Activated CD4-positive, alpha-beta T cell treated with anti-CD3 and anti-CD28 coated beads, Interleukin-2, amount 10 ng/mL, durations not matched to agents 7 days and 5 days (primary cell): ENCODE measurements at regions not wholly inside any gene's neighbourhood (a gene's known extent, or its start where the extent isn't known, plus 50 kb on each side); places are given as distances from the start of the nearest gene placed in this dataset. TPM values are rescaled to one million over a fixed set of nuclear protein-coding genes. Genes with fewer than 3 reads are reported as not detected.

Experiments used
- CTCF ChIA-PET: fragments of 350-600 bp; sonication (Branson Sonifier 250); formaldehyde crosslinking; loops from one replicate; lab custom pipeline; 2021; ENCODE audit warnings: antibody characterized with exemption; lab: Charles Lee
- POLR2A ChIA-PET: fragments of 350-600 bp; sonication (Branson Sonifier 250); formaldehyde crosslinking; loops from one replicate; lab custom pipeline; 2021; ENCODE audit warnings: antibody characterized with exemption; lab: Charles Lee
- DNase-seq: peaks from one replicate; pipeline ENCODE4 v3.0.0-alpha.2; 2020
- H3K27ac Mint-ChIP-seq: one replicate; pipeline ENCODE4 v1.8.0; 2021; ENCODE audit warnings: mild to moderate bottlenecking, moderate library complexity, mixed read lengths
- H3K27me3 Mint-ChIP-seq: one replicate; pipeline ENCODE4 v1.8.0; 2021; ENCODE audit warnings: mixed read lengths
- H3K36me3 Mint-ChIP-seq: one replicate; pipeline ENCODE4 v1.8.0; 2021; ENCODE audit warnings: low read depth, mixed read lengths
- H3K4me1 Mint-ChIP-seq: one replicate; pipeline ENCODE4 v1.8.0; 2021; ENCODE audit warnings: mixed read lengths
- H3K4me3 Mint-ChIP-seq: one replicate; pipeline ENCODE4 v1.8.0; 2021; ENCODE audit warnings: mild to moderate bottlenecking, moderate library complexity, mixed read lengths
- H3K9me3 Mint-ChIP-seq: one replicate; pipeline ENCODE4 v1.8.0; 2021; ENCODE audit warnings: mixed read lengths
- microRNA-seq: library from miRNA; unstranded; fragments of <30 nt; microRNA quantifications from one replicate; pipeline ENCODE4 v1.2.0, GENCODE V29; 2021; ENCODE audit warnings: borderline microRNAs expressed, borderline replicate concordance

- peaks cover 18% of the 10 kb centered on the region for H3K27me3 Mint-ChIP-seq
- H3K4me3 Mint-ChIP-seq, result no peak overlapping the region
- H3K9me3 Mint-ChIP-seq, result no peaks in the 10 kb centered on the region
- ChIA-PET POLR2A (no interaction called here), CTCF (no interaction called here)
- no peak for DNase-seq
- no peaks in the 10 kb centered on the region for H3K4me1 Mint-ChIP-seq
- H3K36me3 Mint-ChIP-seq, result no peaks in the 10 kb centered on the region
- no peak overlapping the region for H3K27ac Mint-ChIP-seq
Observed at GRCh38 chr12:66035288-66035966, 95.1 kb downstream of the LLPH start.

GRCh38 chr12:66033151-66033550, 97.4 kb downstream of the LLPH start:
- CTCF ChIA-PET, result interaction anchor here (0.6 kb wide), 1 partner anchor 771 kb away, joined by 4 read pairs; no protein-coding TSS in a partner anchor
- no peaks in the 10 kb centered on the region for H3K36me3 Mint-ChIP-seq
- no peaks in the 10 kb centered on the region for H3K9me3 Mint-ChIP-seq
- H3K4me3 Mint-ChIP-seq, result no peak overlapping the region
- DNase-seq, result no peak
- POLR2A ChIA-PET, result no interaction called here
- no peak overlapping the region for H3K27ac Mint-ChIP-seq
- peaks cover 26% of the 10 kb centered on the region for H3K27me3 Mint-ChIP-seq
- no peaks in the 10 kb centered on the region for H3K4me1 Mint-ChIP-seq

GRCh38 chr12:66032739-66033138, 97.8 kb downstream of the LLPH start:
- H3K27ac Mint-ChIP-seq, result no peak overlapping the region
- CTCF ChIA-PET, result interaction anchor here (0.6 kb wide), 1 partner anchor 771 kb away, joined by 4 read pairs; no protein-coding TSS in a partner anchor
- no peak overlapping the region for H3K4me3 Mint-ChIP-seq
- POLR2A ChIA-PET, result no interaction called here
- H3K4me1 Mint-ChIP-seq, result no peaks in the 10 kb centered on the region
- H3K27me3 Mint-ChIP-seq, result peaks cover 26% of the 10 kb centered on the region
- no peaks in the 10 kb centered on the region for H3K36me3 Mint-ChIP-seq
- H3K9me3 Mint-ChIP-seq, result no peaks in the 10 kb centered on the region
- DNase-seq, result no peak

- H3K9me3 Mint-ChIP-seq, result no peaks in the 10 kb centered on the region
- H3K27ac Mint-ChIP-seq, result no peak overlapping the region
- no peaks in the 10 kb centered on the region for H3K36me3 Mint-ChIP-seq
- DNase-seq, result no peak
- CTCF ChIA-PET, result interaction anchor here (1.0 kb wide), 1 partner anchor 474 kb away, joined by 4 read pairs; no protein-coding TSS in a partner anchor
- POLR2A ChIA-PET, result no interaction called here
- H3K4me1 Mint-ChIP-seq, result no peaks in the 10 kb centered on the region
- no peak overlapping the region for H3K4me3 Mint-ChIP-seq
- H3K27me3 Mint-ChIP-seq, result peaks cover 35% of the 10 kb centered on the region
Observed at GRCh38 chr12:66030217-66030781, 100.3 kb downstream of the LLPH start.

GRCh38 chr12:66028390-66028789, 102.2 kb downstream of the LLPH start:
- Mint-ChIP-seq H3K27me3 (peaks cover 40% of the 10 kb centered on the region), H3K4me3 (no peak overlapping the region), H3K36me3 (no peaks in the 10 kb centered on the region), H3K4me1 (no peaks in the 10 kb centered on the region), H3K27ac (no peak overlapping the region), H3K9me3 (no peaks in the 10 kb centered on the region)
- CTCF ChIA-PET, result no interaction called here
- POLR2A ChIA-PET, result no interaction called here
- no peak for DNase-seq

- peaks cover 22% of the 10 kb centered on the region for H3K27me3 Mint-ChIP-seq
Observed at GRCh38 chr12:66025477-66025876, 105.1 kb downstream of the LLPH start.

GRCh38 chr12:66024949-66025348, 105.6 kb downstream of the LLPH start:
- Mint-ChIP-seq H3K9me3 (no peaks in the 10 kb centered on the region), H3K36me3 (no peaks in the 10 kb centered on the region), H3K4me1 (no peaks in the 10 kb centered on the region), H3K27me3 (peaks cover 19% of the 10 kb centered on the region), H3K4me3 (no peak overlapping the region), H3K27ac (no peak overlapping the region)
- CTCF ChIA-PET, result interaction anchor here (0.6 kb wide), 1 partner anchor 470 kb away, joined by 4 read pairs; no protein-coding TSS in a partner anchor
- POLR2A ChIA-PET, result no interaction called here
- no peak for DNase-seq

More at GRCh38 chr12:66025477-66025876, 105.1 kb downstream of the LLPH start:
- CTCF ChIA-PET, result interaction anchor here (0.6 kb wide), 1 partner anchor 470 kb away, joined by 4 read pairs; no protein-coding TSS in a partner anchor
- no peak overlapping the region for H3K4me3 Mint-ChIP-seq
- no peak overlapping the region for H3K27ac Mint-ChIP-seq
- no peak for DNase-seq
- no peaks in the 10 kb centered on the region for H3K36me3 Mint-ChIP-seq
- POLR2A ChIA-PET, result no interaction called here
- no peaks in the 10 kb centered on the region for H3K4me1 Mint-ChIP-seq
- H3K9me3 Mint-ChIP-seq, result no peaks in the 10 kb centered on the region

- POLR2A ChIA-PET, result no interaction called here
- Mint-ChIP-seq H3K36me3 (no peaks in the 10 kb centered on the region), H3K4me1 (no peaks in the 10 kb centered on the region), H3K9me3 (no peaks in the 10 kb centered on the region), H3K27ac (no peak overlapping the region), H3K4me3 (no peak overlapping the region), H3K27me3 (peaks cover 8% of the 10 kb centered on the region)
- CTCF ChIA-PET, result no interaction called here
- no peak for DNase-seq
Observed at GRCh38 chr12:66020481-66020880, 110.1 kb downstream of the LLPH start.

GRCh38 chr12:66017736-66018135, 112.8 kb downstream of the LLPH start:
- POLR2A ChIA-PET, result no interaction called here
- H3K36me3 Mint-ChIP-seq, result no peaks in the 10 kb centered on the region
- DNase-seq, result no peak
- peaks cover 4% of the 10 kb centered on the region for H3K27me3 Mint-ChIP-seq
- CTCF ChIA-PET, result no interaction called here
- no peaks in the 10 kb centered on the region for H3K9me3 Mint-ChIP-seq
- no peak overlapping the region for H3K4me3 Mint-ChIP-seq
- no peaks in the 10 kb centered on the region for H3K4me1 Mint-ChIP-seq
- no peak overlapping the region for H3K27ac Mint-ChIP-seq

Small RNAs in the stretch of these regions (microRNA-seq; reads per million reads assigned to microRNA genes)
- gene MIR6074, result not detected
